ENCODE measurements at regions not wholly inside any gene's neighbourhood (a gene's known extent, or its start where the extent isn't known, plus 50 kb on each side); places are given as distances from the start of the nearest gene placed in this dataset.

DNA sequence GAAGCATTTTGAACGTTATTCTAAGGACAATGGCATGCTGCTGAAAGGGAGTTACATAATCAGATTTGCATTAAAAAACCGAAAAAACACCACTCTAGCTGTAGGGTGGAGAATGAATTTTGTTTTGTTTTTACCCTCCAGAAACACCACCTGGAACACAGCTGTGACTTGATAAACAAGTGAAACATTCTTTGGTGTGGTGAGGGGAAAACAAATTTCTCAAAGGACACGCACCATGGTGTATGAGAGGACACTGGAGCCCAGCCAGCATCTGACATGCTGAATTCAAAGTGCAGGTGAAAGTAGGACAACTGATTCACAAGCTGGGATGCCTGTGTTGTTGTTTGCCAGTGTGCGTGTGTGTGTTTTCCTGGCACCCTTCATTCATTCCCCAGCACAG lies 554.5 kb upstream of the TBL1XR1 start:
- no peak for TF ChIP-seq EZH2phosphoT487 (IDR thresholded peaks at IDR 0.05; ENCODE audit: borderline replicate concordance, low read length)
- no peak for TF ChIP-seq EZH2 (IDR thresholded peaks at IDR 0.05; ENCODE audit: low read length, unreplicated experiment)

Measured in PC-3 (cell line).